HEK293 (cell line): ENCODE measurements at regions not wholly inside any gene's neighbourhood (a gene's known extent, or its start where the extent isn't known, plus 50 kb on each side); places are given as distances from the start of the nearest gene placed in this dataset.

Experiments
- CTCF ChIA-PET: fragments of 350-600 bp; formaldehyde crosslinking; extraction: SDS; loops from one replicate; lab custom pipeline; 2021; ENCODE audit warnings: antibody characterized with exemption; lab: Yijun Ruan, JAX
- POLR2A ChIA-PET: fragments of 300-600 bp; formaldehyde crosslinking; extraction: SDS; loops from one replicate; lab custom pipeline; 2020; ENCODE audit warnings: antibody characterized with exemption, inconsistent platforms; lab: Yijun Ruan, JAX
- H3K27ac ChIP-seq: fragments of 200-500 bp; sonication (Bioruptor generic); 2 replicates; pipeline ENCODE4 v1.5.1; 2014; ENCODE audit warnings: low read depth, low read length, control low read depth, inconsistent platforms; ENCODE audit errors: extremely low read depth
- H3K36me3 ChIP-seq, 2 experiments: fragments of 200-500 bp in 1 of 2; sonication (Bioruptor generic) in 1 of 2; 1 replicate in 1 of 2; 2 replicates in 1 of 2; pipeline ENCODE4 v1.5.1; 2014 to 2017; ENCODE audit warnings: inconsistent platforms in 2 of 2, low read length in 2 of 2; ENCODE audit not compliant: control insufficient read depth in 2 of 2, insufficient read depth in 1 of 2
- H3K4me1 ChIP-seq: fragments of 200-500 bp; sonication (Bioruptor generic); 2 replicates; pipeline ENCODE4 v1.5.1; 2014; ENCODE audit warnings: mild to moderate bottlenecking, low read length, inconsistent platforms; ENCODE audit not compliant: control insufficient read depth, insufficient read depth
- H3K4me3 ChIP-seq: 2 replicates; pipeline ENCODE4 v1.5.1; 2011; ENCODE audit warnings: low read depth, mild to moderate bottlenecking, control low read depth, low read length, moderate library complexity
- H3K9me3 ChIP-seq: fragments of 200-500 bp; sonication (Bioruptor generic); 2 replicates; pipeline ENCODE4 v1.5.1; 2014; ENCODE audit warnings: low read depth, low read length, inconsistent platforms; ENCODE audit not compliant: control insufficient read depth, insufficient read depth
- EGR2 ChIP-seq: fragments of 450-650 bp; formaldehyde crosslinking; IDR thresholded peaks from 2 replicates; pipeline ENCODE4 v1.5.1; 2016; ENCODE audit warnings: low read depth, missing biosample characterization, missing genetic modification characterization
- GLI4 ChIP-seq: fragments of 450-650 bp; formaldehyde crosslinking; IDR thresholded peaks from 2 replicates; pipeline ENCODE4 v1.5.1; 2016; ENCODE audit warnings: missing biosample characterization, missing genetic modification characterization
- HIC1 ChIP-seq: fragments of 450-650 bp; formaldehyde crosslinking; IDR thresholded peaks from 2 replicates; pipeline ENCODE4 v1.5.1; 2016; ENCODE audit warnings: missing biosample characterization, missing genetic modification characterization
- OSR2 ChIP-seq: fragments of 450-650 bp; formaldehyde crosslinking; IDR thresholded peaks from 2 replicates; pipeline ENCODE4 v1.5.1; 2016; ENCODE audit warnings: missing biosample characterization, missing genetic modification characterization
- PRDM4 ChIP-seq: fragments of 450-650 bp; formaldehyde crosslinking; IDR thresholded peaks from 2 replicates; pipeline ENCODE4 v1.5.1; 2017; ENCODE audit warnings: missing biosample characterization, missing genetic modification characterization
- REST ChIP-seq: fragments of 450-650 bp; formaldehyde crosslinking; IDR thresholded peaks from 2 replicates; pipeline ENCODE4 v1.5.1; 2016; ENCODE audit warnings: missing biosample characterization, missing genetic modification characterization
- SCRT1 ChIP-seq: fragments of 450-650 bp; formaldehyde crosslinking; IDR thresholded peaks from 2 replicates; pipeline ENCODE4 v1.5.1; 2016; ENCODE audit warnings: missing biosample characterization, missing genetic modification characterization, borderline replicate concordance
- YY2 ChIP-seq: fragments of 450-650 bp; formaldehyde crosslinking; IDR thresholded peaks from 2 replicates; pipeline ENCODE4 v1.5.1; 2016; ENCODE audit warnings: missing biosample characterization, missing genetic modification characterization
- ZNF112 ChIP-seq: fragments of 450-650 bp; formaldehyde crosslinking; IDR thresholded peaks from 2 replicates; pipeline ENCODE4 v1.5.0; 2017; ENCODE audit warnings: missing biosample characterization, missing genetic modification characterization
- ZNF133 ChIP-seq: fragments of 450-650 bp; formaldehyde crosslinking; IDR thresholded peaks from 2 replicates; pipeline ENCODE4 v1.5.1; 2016; ENCODE audit warnings: missing biosample characterization, missing genetic modification characterization
- ZNF140 ChIP-seq: fragments of 450-650 bp; formaldehyde crosslinking; IDR thresholded peaks from 2 replicates; pipeline ENCODE4 v1.5.1; 2016; ENCODE audit warnings: missing biosample characterization, missing genetic modification characterization
- ZNF18 ChIP-seq: fragments of 450-650 bp; formaldehyde crosslinking; IDR thresholded peaks from 2 replicates; pipeline ENCODE4 v1.5.1; 2016; ENCODE audit warnings: missing biosample characterization, missing genetic modification characterization
- ZNF302 ChIP-seq: fragments of 450-650 bp; formaldehyde crosslinking; IDR thresholded peaks from 2 replicates; pipeline ENCODE4 v1.5.1; 2016; ENCODE audit warnings: missing biosample characterization, missing genetic modification characterization, low read depth
- ZNF311 ChIP-seq: fragments of 450-650 bp; formaldehyde crosslinking; IDR thresholded peaks from 2 replicates; pipeline ENCODE4 v1.5.1; 2017; ENCODE audit warnings: missing biosample characterization, missing genetic modification characterization, borderline replicate concordance
- ZNF354C ChIP-seq: fragments of 450-650 bp; formaldehyde crosslinking; IDR thresholded peaks from 2 replicates; pipeline ENCODE4 v1.5.1; 2016; ENCODE audit warnings: missing biosample characterization, missing genetic modification characterization, low read depth, borderline replicate concordance
- ZNF514 ChIP-seq: fragments of 450-650 bp; formaldehyde crosslinking; IDR thresholded peaks from 2 replicates; pipeline ENCODE4 v1.5.1; 2016; ENCODE audit warnings: missing biosample characterization, missing genetic modification characterization
- ZNF518A ChIP-seq: fragments of 450-650 bp; formaldehyde crosslinking; conservative IDR thresholded peaks from 2 replicates; pipeline ENCODE4 v1.5.1; 2016; ENCODE audit warnings: low read depth, missing biosample characterization, missing genetic modification characterization
- ZNF549 ChIP-seq: fragments of 450-650 bp; IDR thresholded peaks from 2 replicates; pipeline ENCODE4 v1.5.1; 2018; ENCODE audit warnings: missing biosample characterization, missing genetic modification characterization, mild to moderate bottlenecking, inconsistent platforms, moderate library complexity
- ZNF629 ChIP-seq: fragments of 450-650 bp; formaldehyde crosslinking; IDR thresholded peaks from 2 replicates; pipeline ENCODE4 v1.5.1; 2017; ENCODE audit warnings: missing biosample characterization, missing genetic modification characterization
- ZNF660 ChIP-seq: fragments of 450-650 bp; IDR thresholded peaks from 2 replicates; pipeline ENCODE4 v1.5.1; 2018; ENCODE audit warnings: missing biosample characterization, mild to moderate bottlenecking, missing genetic modification characterization

- ChIA-PET POLR2A (no interaction called here), CTCF (no interaction called here)
- Histone ChIP-seq H3K36me3 (no peaks in the 10 kb centered on the region), H3K4me3 (no peak overlapping the region)
- TF ChIP-seq ZNF302 (no peak), PRDM4 (tag by site-specific recombination) (no peak), YY2 (tag by site-specific recombination) (no peak), SCRT1 (no peak), ZNF660 (no peak), ZNF112 (no peak), ZNF311 (no peak), ZNF518A (tag by site-specific recombination) (no peak)
- TF ChIP-seq, all 188 proteins: peak for 0
- Histone ChIP-seq H3K4me1 (no peaks in the 10 kb centered on the region), H3K27ac (no peak overlapping the region), H3K9me3 (no peaks in the 10 kb centered on the region)
These were observed 450.1 kb downstream of the COL12A1 start for GRCh38 chr6:74755778-74756177.

GRCh38 chr6:74755196-74755595, 450.7 kb downstream of the COL12A1 start:
- POLR2A ChIA-PET: no interaction called here
- H3K4me3 ChIP-seq: no peak overlapping the region
- H3K36me3 ChIP-seq: no peaks in the 10 kb centered on the region
- H3K27ac ChIP-seq: no peak overlapping the region
- CTCF ChIA-PET: no interaction called here
- H3K4me1 ChIP-seq: no peaks in the 10 kb centered on the region
- H3K9me3 ChIP-seq: no peaks in the 10 kb centered on the region
- TF ChIP-seq GLI4 (tag by site-specific recombination): no peak
- no peak for TF ChIP-seq ZNF629 (tag by site-specific recombination)
- TF ChIP-seq ZNF140 (tag by site-specific recombination): no peak
- no peak for TF ChIP-seq OSR2 (tag by site-specific recombination)
- TF ChIP-seq EGR2 (tag by site-specific recombination): no peak
- TF ChIP-seq ZNF133: no peak
- TF ChIP-seq ZNF354C (tag by site-specific recombination): no peak
- no peak for TF ChIP-seq ZNF18 (tag by site-specific recombination)
- TF ChIP-seq REST (tag by site-specific recombination): no peak
- no peak for TF ChIP-seq HIC1 (tag by site-specific recombination)
- TF ChIP-seq ZNF549: no peak
- TF ChIP-seq ZNF514 (tag by site-specific recombination): no peak
